Karpas-422 (cell line): ENCODE measurements at regions not wholly inside any gene's neighbourhood (a gene's known extent, or its start where the extent isn't known, plus 50 kb on each side); places are given as distances from the start of the nearest gene placed in this dataset.
"Not testable (repeated sequence)": the region's sequence is repeated elsewhere in the genome, so short reads cannot be mapped to it uniquely, and the experiment has no call there.

Source experiments
- DNase-seq: peaks from one replicate; pipeline ENCODE4 v3.0.0-alpha.2; 2015
- H2AFZ ChIP-seq: fragments of 200-600 bp; sonication (generic); 2 replicates; pipeline ENCODE4 v1.6.1; 2014; ENCODE audit warnings: antibody characterized with exemption, low read length, mixed read lengths
- H3K27ac ChIP-seq: fragments of 200-600 bp; sonication (generic); 2 replicates; pipeline ENCODE4 v1.5.1; 2014; ENCODE audit warnings: mild to moderate bottlenecking, low read length, moderate library complexity
- H3K27me3 ChIP-seq: fragments of 200-600 bp; sonication (generic); 2 replicates; pipeline ENCODE4 v1.6.1; 2014; ENCODE audit warnings: low read length, mixed read lengths
- H3K36me3 ChIP-seq: fragments of 200-600 bp; sonication (generic); 2 replicates; pipeline ENCODE4 v1.6.1; 2014; ENCODE audit warnings: low read length, mixed read lengths; ENCODE audit not compliant: insufficient read depth
- H3K4me1 ChIP-seq: fragments of 200-600 bp; sonication (generic); 2 replicates; pipeline ENCODE4 v1.6.1; 2014; ENCODE audit warnings: mild to moderate bottlenecking, low read length, mixed read lengths
- H3K4me2 ChIP-seq: fragments of 200-600 bp; sonication (generic); 2 replicates; pipeline ENCODE4 v1.6.1; 2014; ENCODE audit warnings: low read length, low read depth, mild to moderate bottlenecking; ENCODE audit not compliant: poor library complexity, severe bottlenecking
- H3K4me3 ChIP-seq: fragments of 200-600 bp; sonication (generic); 2 replicates; pipeline ENCODE4 v1.5.1; 2014; ENCODE audit warnings: mild to moderate bottlenecking, antibody characterized with exemption, low read length, mixed read lengths
- H3K79me2 ChIP-seq: fragments of 200-600 bp; sonication (generic); 2 replicates; pipeline ENCODE4 v1.6.1; 2014; ENCODE audit warnings: mild to moderate bottlenecking, low read length, mixed read lengths
- H3K9ac ChIP-seq: fragments of 200-600 bp; sonication (generic); 2 replicates; pipeline ENCODE4 v1.6.0; 2014; ENCODE audit warnings: low read length
- H3K9me2 ChIP-seq: fragments of 200-600 bp; sonication (generic), shearing (Covaris generic); replicated peaks from 2 replicates; pipeline ENCODE4 v1.6.0; 2014; ENCODE audit warnings: mild to moderate bottlenecking, low read length, moderate library complexity; ENCODE audit not compliant: insufficient read depth
- H3K9me3 ChIP-seq: fragments of 300-700, 200-600 bp; sonication (generic); 2 replicates; pipeline ENCODE4 v1.6.1; 2014; ENCODE audit warnings: low read length, mixed read lengths
- H4K20me1 ChIP-seq: fragments of 200-600 bp; sonication (generic); 2 replicates; pipeline ENCODE4 v1.6.1; 2014; ENCODE audit warnings: mild to moderate bottlenecking, antibody characterized with exemption, low read length, low read depth; ENCODE audit not compliant: insufficient read depth

GRCh38 chr3:75320369-75320768, 343.8 kb upstream of the FRG2C start:
- Histone ChIP-seq H3K27ac (no peak overlapping the region), H2AFZ (no peak overlapping the region), H3K4me2 (no peak overlapping the region), H3K4me1 (no peaks in the 10 kb centered on the region), H3K9me2 (no peaks in the 10 kb centered on the region), H3K36me3 (no peaks in the 10 kb centered on the region), H3K27me3 (no peaks in the 10 kb centered on the region), H3K9me3 (no peaks in the 10 kb centered on the region), H3K4me3 (no peak overlapping the region), H4K20me1 (peaks cover 2% of the 10 kb centered on the region; the same call in 1 of the 2 replicates), H3K79me2 (no peaks in the 10 kb centered on the region), H3K9ac (no peak overlapping the region)
- DNase-seq, result no peak

- Histone ChIP-seq H3K36me3 (no peaks in the 10 kb centered on the region), H3K27me3 (no peaks in the 10 kb centered on the region), H4K20me1 (peaks cover 2% of the 10 kb centered on the region; the same call in 1 of the 2 replicates), H3K4me3 (no peak overlapping the region), H2AFZ (no peak overlapping the region), H3K9me3 (no peaks in the 10 kb centered on the region), H3K4me2 (no peak overlapping the region), H3K9me2 (no peaks in the 10 kb centered on the region), H3K27ac (no peak overlapping the region), H3K9ac (no peak overlapping the region), H3K4me1 (no peaks in the 10 kb centered on the region), H3K79me2 (no peaks in the 10 kb centered on the region)
- no peak for DNase-seq
Measured at GRCh38 chr3:75321060-75321459, 343.1 kb upstream of the FRG2C start.

GRCh38 chr3:75323936-75324335, 340.2 kb upstream of the FRG2C start:
- not testable (repeated sequence) for H3K9me2 ChIP-seq, H3K79me2 ChIP-seq, H3K36me3 ChIP-seq, H4K20me1 ChIP-seq, H3K27me3 ChIP-seq, H3K4me1 ChIP-seq, H3K4me2 ChIP-seq, H3K27ac ChIP-seq, H3K9me3 ChIP-seq, H3K4me3 ChIP-seq, H3K9ac ChIP-seq, DNase-seq, H2AFZ ChIP-seq

GRCh38 chr3:75325716-75326115, 338.4 kb upstream of the FRG2C start:
- no peak for DNase-seq
- Histone ChIP-seq H3K27ac (no peak overlapping the region), H3K9ac (no peak overlapping the region), H2AFZ (no peak overlapping the region), H3K9me2 (no peaks in the 10 kb centered on the region), H3K4me2 (no peak overlapping the region), H3K36me3 (no peaks in the 10 kb centered on the region), H4K20me1 (no peaks in the 10 kb centered on the region), H3K9me3 (no peaks in the 10 kb centered on the region), H3K27me3 (no peaks in the 10 kb centered on the region), H3K4me3 (no peak overlapping the region), H3K79me2 (no peaks in the 10 kb centered on the region), H3K4me1 (no peaks in the 10 kb centered on the region)

- no peak overlapping the region for H3K27ac ChIP-seq
- H4K20me1 ChIP-seq, result no peaks in the 10 kb centered on the region
- H3K27me3 ChIP-seq, result no peaks in the 10 kb centered on the region
- H3K4me3 ChIP-seq, result no peak overlapping the region
- no peaks in the 10 kb centered on the region for H3K36me3 ChIP-seq
- no peak overlapping the region for H2AFZ ChIP-seq
- DNase-seq, result no peak
- no peaks in the 10 kb centered on the region for H3K9me2 ChIP-seq
- H3K9ac ChIP-seq, result no peak overlapping the region
- no peak overlapping the region for H3K4me2 ChIP-seq
- H3K4me1 ChIP-seq, result no peaks in the 10 kb centered on the region
- H3K79me2 ChIP-seq, result no peaks in the 10 kb centered on the region
- no peaks in the 10 kb centered on the region for H3K9me3 ChIP-seq
Measured at GRCh38 chr3:75327453-75327852, 336.7 kb upstream of the FRG2C start.

GRCh38 chr3:75329476-75330097, 334.5 kb upstream of the FRG2C start:
- no peaks in the 10 kb centered on the region for H3K79me2 ChIP-seq
- no peaks in the 10 kb centered on the region for H3K4me1 ChIP-seq
- H4K20me1 ChIP-seq, result no peaks in the 10 kb centered on the region
- no peaks in the 10 kb centered on the region for H3K36me3 ChIP-seq
- H3K27ac ChIP-seq, result no peak overlapping the region
- no peak overlapping the region for H3K9ac ChIP-seq
- DNase-seq, result no peak
- H3K9me2 ChIP-seq, result no peaks in the 10 kb centered on the region
- no peak overlapping the region for H3K4me2 ChIP-seq
- no peaks in the 10 kb centered on the region for H3K9me3 ChIP-seq
- H3K27me3 ChIP-seq, result no peaks in the 10 kb centered on the region
- no peak overlapping the region for H2AFZ ChIP-seq
- no peak overlapping the region for H3K4me3 ChIP-seq

GRCh38 chr3:75330446-75330845, 333.7 kb upstream of the FRG2C start:
- H3K79me2 ChIP-seq, H3K36me3 ChIP-seq, DNase-seq, H3K9me2 ChIP-seq, H3K4me2 ChIP-seq, H3K4me3 ChIP-seq, H3K9ac ChIP-seq, H3K9me3 ChIP-seq, H3K4me1 ChIP-seq, H3K27ac ChIP-seq, H2AFZ ChIP-seq, H4K20me1 ChIP-seq, H3K27me3 ChIP-seq: not testable (repeated sequence)

GRCh38 chr3:75332090-75332489, 332.0 kb upstream of the FRG2C start:
- H2AFZ ChIP-seq, H3K4me2 ChIP-seq, DNase-seq, H3K9ac ChIP-seq, H3K79me2 ChIP-seq, H3K9me2 ChIP-seq, H3K9me3 ChIP-seq, H3K36me3 ChIP-seq, H3K27ac ChIP-seq, H3K4me1 ChIP-seq, H3K4me3 ChIP-seq, H3K27me3 ChIP-seq, H4K20me1 ChIP-seq: not testable (repeated sequence)

GRCh38 chr3:75332794-75333193, 331.3 kb upstream of the FRG2C start:
- H3K27me3 ChIP-seq, result no peaks in the 10 kb centered on the region
- H3K27ac ChIP-seq, result no peak overlapping the region
- no peak overlapping the region for H3K4me3 ChIP-seq
- no peaks in the 10 kb centered on the region for H3K4me1 ChIP-seq
- no peak for DNase-seq
- H4K20me1 ChIP-seq, result no peaks in the 10 kb centered on the region
- no peak overlapping the region for H3K9ac ChIP-seq
- H3K9me3 ChIP-seq, result no peaks in the 10 kb centered on the region
- no peaks in the 10 kb centered on the region for H3K79me2 ChIP-seq
- H3K9me2 ChIP-seq, result no peaks in the 10 kb centered on the region
- no peaks in the 10 kb centered on the region for H3K36me3 ChIP-seq
- H3K4me2 ChIP-seq, result no peak overlapping the region
- H2AFZ ChIP-seq, result no peak overlapping the region
